ENCODE measurements at regions not wholly inside any gene's neighbourhood (a gene's known extent, or its start where the extent isn't known, plus 50 kb on each side); places are given as distances from the start of the nearest gene placed in this dataset.

- TF ChIP-seq POLR2A (IDR thresholded peaks at IDR 0.05) (no peak), CTCF (IDR thresholded peaks at IDR 0.05) (no peak)
Observed at GRCh38 chr14:51370758-51371386, 130.8 kb downstream of the TMX1 start.

Data from heart left ventricle (tissue), 13 donors.